K562 (cell line): ENCODE measurements at regions not wholly inside any gene's neighbourhood (a gene's known extent, or its start where the extent isn't known, plus 50 kb on each side); places are given as distances from the start of the nearest gene placed in this dataset.

ENCODE experiments used
- CTCF ChIP-seq, 3 experiments: IDR thresholded peaks in 2 of 3; conservative IDR thresholded peaks in 1 of 3; 2 replicates each; pipeline ENCODE4 v1.5.1; 2011 to 2012; ENCODE audit warnings: low read length in 3 of 3, mild to moderate bottlenecking in 3 of 3, control low read depth in 2 of 3, improper control_type of control experiment in 1 of 3, inconsistent platforms in 1 of 3, low read depth in 1 of 3, mixed read lengths in 1 of 3, moderate library complexity in 1 of 3; ENCODE audit not compliant: insufficient read depth in 2 of 3
- FOS ChIP-seq: IDR thresholded peaks from 3 replicates; pipeline ENCODE4 v1.6.1; 2011; ENCODE audit not compliant: insufficient read length; ENCODE audit errors: extremely low read depth
- HMGXB4 ChIP-seq: sonication (generic); formaldehyde crosslinking; IDR thresholded peaks from 2 replicates; pipeline ENCODE4 v1.8.1; 2023; ENCODE audit warnings: mild to moderate bottlenecking, missing genetic modification reagents
- KAT7 ChIP-seq: sonication (generic); formaldehyde crosslinking; IDR thresholded peaks from 2 replicates; pipeline ENCODE4 v1.8.0; 2022; ENCODE audit warnings: missing genetic modification reagents, mild to moderate bottlenecking, borderline replicate concordance
- KLF10 ChIP-seq: fragments of 250-450 bp; sonication (Bioruptor Pico); IDR thresholded peaks from 2 replicates; pipeline ENCODE4 v1.6.1; 2021; ENCODE audit warnings: matching md5 sums
- SIN3A ChIP-seq, 2 experiments: fragments of 150-350 bp in 1 of 2; IDR thresholded peaks; 2 replicates each; pipeline ENCODE4 v1.6.1; 2011 to 2016; ENCODE audit warnings: borderline replicate concordance in 2 of 2, low read depth in 2 of 2, low read length in 2 of 2, mild to moderate bottlenecking in 2 of 2, moderate library complexity in 2 of 2; ENCODE audit not compliant: control insufficient read depth in 1 of 2
- ZNF384 ChIP-seq: IDR thresholded peaks from 2 replicates; pipeline ENCODE4 v1.6.1; 2012; ENCODE audit warnings: low read depth, low read length, improper control_type of control experiment

GRCh38 chr11:10374386-10374785 lies 69.5 kb downstream of the ADM start:
- TF ChIP-seq CTCF (IDR thresholded peaks at IDR 0.05 in 2 of 3, conservative IDR thresholded peaks at IDR 0.05 in 1 of 3; ENCODE audit: insufficient read depth in 2 of 3, low read depth in 1 of 3, low read length in 3 of 3) (no peak), FOS (no peak), HMGXB4 (CRISPR knock-in tag) (no peak), KLF10 (CRISPR knock-in tag) (no peak), ZNF384 (no peak), KAT7 (no peak), SIN3A (IDR thresholded peaks at IDR 0.05; ENCODE audit: borderline replicate concordance in 2 of 2, control insufficient read depth in 1 of 2, low read depth in 2 of 2, low read length in 2 of 2) (no peak)
